Peyer's patch (tissue), 4 donors: ENCODE measurements at regions not wholly inside any gene's neighbourhood (a gene's known extent, or its start where the extent isn't known, plus 50 kb on each side); places are given as distances from the start of the nearest gene placed in this dataset.

Source experiments
- POLR2A ChIP-seq, 2 donors: fragments of 450-650 bp; IDR thresholded peaks; one replicate each; pipeline ENCODE4 v1.5.1; 2017; ENCODE audit warnings: antibody characterized with exemption in 2 of 2, mild to moderate bottlenecking in 2 of 2, moderate library complexity in 2 of 2
- TF ChIP-seq, protein P1 (sequence below), 6 experiments: fragments of 450-650 bp in 4 of 6; fragments of 200-600 bp in 2 of 6; sonication (generic) in 1 of 6; IDR thresholded peaks; one replicate each; pipeline ENCODE4 v1.5.1; 2017 to 2019; ENCODE audit warnings: antibody characterized with exemption in 6 of 6, mild to moderate bottlenecking in 3 of 6, moderate library complexity in 1 of 6

DNA sequence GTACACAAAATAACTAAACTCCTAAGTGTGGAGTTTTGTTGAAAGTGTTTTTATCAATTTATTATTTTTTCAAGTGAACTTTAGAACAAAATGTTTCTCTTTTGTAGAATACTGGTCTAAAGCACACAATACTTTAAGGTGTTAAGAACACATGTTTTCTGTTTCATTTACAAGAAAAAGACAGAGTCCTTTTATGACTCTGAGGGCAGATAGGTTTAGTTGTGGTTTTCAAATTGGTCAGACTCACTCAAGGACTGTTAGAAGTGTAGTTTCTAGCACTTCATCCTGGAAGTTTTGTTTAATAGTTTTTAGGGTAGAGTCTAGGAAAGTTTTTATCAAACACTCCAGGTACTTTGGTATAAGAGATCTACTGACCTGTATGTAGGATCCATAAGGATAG, 376.5 kb downstream of the LRRIQ3 start:
- TF ChIP-seq, protein P1, sequence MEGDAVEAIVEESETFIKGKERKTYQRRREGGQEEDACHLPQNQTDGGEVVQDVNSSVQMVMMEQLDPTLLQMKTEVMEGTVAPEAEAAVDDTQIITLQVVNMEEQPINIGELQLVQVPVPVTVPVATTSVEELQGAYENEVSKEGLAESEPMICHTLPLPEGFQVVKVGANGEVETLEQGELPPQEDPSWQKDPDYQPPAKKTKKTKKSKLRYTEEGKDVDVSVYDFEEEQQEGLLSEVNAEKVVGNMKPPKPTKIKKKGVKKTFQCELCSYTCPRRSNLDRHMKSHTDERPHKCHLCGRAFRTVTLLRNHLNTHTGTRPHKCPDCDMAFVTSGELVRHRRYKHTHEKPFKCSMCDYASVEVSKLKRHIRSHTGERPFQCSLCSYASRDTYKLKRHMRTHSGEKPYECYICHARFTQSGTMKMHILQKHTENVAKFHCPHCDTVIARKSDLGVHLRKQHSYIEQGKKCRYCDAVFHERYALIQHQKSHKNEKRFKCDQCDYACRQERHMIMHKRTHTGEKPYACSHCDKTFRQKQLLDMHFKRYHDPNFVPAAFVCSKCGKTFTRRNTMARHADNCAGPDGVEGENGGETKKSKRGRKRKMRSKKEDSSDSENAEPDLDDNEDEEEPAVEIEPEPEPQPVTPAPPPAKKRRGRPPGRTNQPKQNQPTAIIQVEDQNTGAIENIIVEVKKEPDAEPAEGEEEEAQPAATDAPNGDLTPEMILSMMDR (IDR thresholded peaks at IDR 0.05), result no peak
- TF ChIP-seq POLR2A (IDR thresholded peaks at IDR 0.05), result no peak
